Activated CD4-positive, alpha-beta T cell treated with anti-CD3 and anti-CD28 coated beads, Interleukin-2, amount 50 U/mL, for 24 hours (primary cell): ENCODE measurements at regions not wholly inside any gene's neighbourhood (a gene's known extent, or its start where the extent isn't known, plus 50 kb on each side); places are given as distances from the start of the nearest gene placed in this dataset.
"Not testable (repeated sequence)": the region's sequence is repeated elsewhere in the genome, so short reads cannot be mapped to it uniquely, and the experiment has no call there.

Experiments
- DNase-seq, 2 donors: peaks; one replicate each; pipeline ENCODE4 v3.0.0-alpha.2; 2020; ENCODE audit warnings: low read depth in 1 of 2, low spot score in 1 of 2

- DNase-seq, result no peak
Measured at GRCh38 chr19:28065026-28065425, 1147.9 kb downstream of the UQCRFS1 start.

- no peak for DNase-seq
Measured at GRCh38 chr19:28063702-28064101, 1149.2 kb downstream of the UQCRFS1 start.

GRCh38 chr19:28061111-28061510 is 1151.8 kb downstream of the UQCRFS1 start:
- no peak for DNase-seq

GRCh38 chr19:28057026-28057425 is 1155.9 kb downstream of the UQCRFS1 start:
- not testable (repeated sequence) for DNase-seq

GRCh38 chr19:28051047-28051446 is 1161.9 kb downstream of the UQCRFS1 start:
- no peak for DNase-seq

GRCh38 chr19:28049875-28050274 is 1163.1 kb downstream of the UQCRFS1 start:
- DNase-seq, result no peak

- DNase-seq, result no peak
Measured at GRCh38 chr19:28046932-28047331, 1166.0 kb downstream of the UQCRFS1 start.

- no peak for DNase-seq
Measured at GRCh38 chr19:28045621-28046020, 1167.3 kb downstream of the UQCRFS1 start.

GRCh38 chr19:28044477-28044876 is 1168.5 kb downstream of the UQCRFS1 start:
- DNase-seq, result no peak

GRCh38 chr19:28042516-28042915 is 1170.4 kb downstream of the UQCRFS1 start:
- no peak for DNase-seq

- no peak for DNase-seq
Measured at GRCh38 chr19:28039677-28040381, 1173.1 kb downstream of the UQCRFS1 start.

GRCh38 chr19:28037186-28037585 is 1175.8 kb downstream of the UQCRFS1 start:
- no peak for DNase-seq

GRCh38 chr19:28036486-28036885 is 1176.5 kb downstream of the UQCRFS1 start:
- DNase-seq, result no peak

GRCh38 chr19:28034936-28035335 is 1178.0 kb downstream of the UQCRFS1 start:
- no peak for DNase-seq

- DNase-seq, result no peak
Measured at GRCh38 chr19:28028881-28029444, 1184.0 kb downstream of the UQCRFS1 start.

- DNase-seq, result no peak
Measured at GRCh38 chr19:28027116-28027515, 1185.8 kb downstream of the UQCRFS1 start.

GRCh38 chr19:28026636-28027035 is 1186.3 kb downstream of the UQCRFS1 start:
- no peak for DNase-seq

GRCh38 chr19:28024920-28025319 is 1188.0 kb downstream of the UQCRFS1 start:
- no peak for DNase-seq

GRCh38 chr19:28023064-28023463 is 1189.9 kb downstream of the UQCRFS1 start:
- no peak for DNase-seq

GRCh38 chr19:28022506-28022905 is 1190.4 kb downstream of the UQCRFS1 start:
- no peak for DNase-seq

GRCh38 chr19:28021259-28022185 is 1191.4 kb downstream of the UQCRFS1 start:
- no peak for DNase-seq
